Upper lobe of left lung (tissue), 4 donors: ENCODE measurements at regions not wholly inside any gene's neighbourhood (a gene's known extent, or its start where the extent isn't known, plus 50 kb on each side); places are given as distances from the start of the nearest gene placed in this dataset.

Experiments used
- CTCF ChIP-seq, 6 experiments: fragments of 450-650 bp in 4 of 6; fragments of 200-600 bp in 2 of 6; sonication (generic) in 2 of 6; IDR thresholded peaks; one replicate each; pipeline ENCODE4 v1.5.1; 2016 to 2019; ENCODE audit warnings: antibody characterized with exemption in 6 of 6
- EP300 ChIP-seq, 4 donors: sonication (generic); formaldehyde crosslinking; IDR thresholded peaks; one replicate each; pipeline ENCODE4 v1.5.1; 2017; ENCODE audit warnings: antibody characterized with exemption in 4 of 4, control low read depth in 2 of 4
- POLR2A ChIP-seq, 4 donors: fragments of 450-650 bp; IDR thresholded peaks; one replicate each; pipeline ENCODE4 v1.5.1; 2016 to 2017; ENCODE audit warnings: antibody characterized with exemption in 4 of 4, mild to moderate bottlenecking in 2 of 4
- POLR2AphosphoS5 ChIP-seq, 2 donors: sonication (generic); formaldehyde crosslinking; IDR thresholded peaks; one replicate each; pipeline ENCODE4 v1.5.1; 2017; ENCODE audit warnings: antibody characterized with exemption in 2 of 2

- no peak for TF ChIP-seq CTCF (IDR thresholded peaks at IDR 0.05)
- no peak for TF ChIP-seq POLR2AphosphoS5 (IDR thresholded peaks at IDR 0.05)
- TF ChIP-seq EP300 (IDR thresholded peaks at IDR 0.05) = no peak
- TF ChIP-seq POLR2A (IDR thresholded peaks at IDR 0.05) = no peak
Measured at GRCh38 chr6:138030872-138031271, 76.3 kb downstream of the PERP start.
